ENCODE measurements at regions not wholly inside any gene's neighbourhood (a gene's known extent, or its start where the extent isn't known, plus 50 kb on each side); places are given as distances from the start of the nearest gene placed in this dataset.
A peak's percentile ranks its signal among the peaks of the same experiment; 100 is the strongest.

- CTCF ChIA-PET, result no interaction called here
- Histone ChIP-seq H3K9me3 (no peaks in the 10 kb centered on the region), H3K4me1 (ENCODE audit: control insufficient read depth in 1 of 2, insufficient read depth in 2 of 2, low read depth in 1 of 2, low read length in 1 of 2) (peaks cover 4 to 43% of the 10 kb centered on the region in 2 experiments; a peak in 3 of 4 replicates), H3K4me3 (ENCODE audit: low read depth in 2 of 2, low read length in 1 of 2) (no peak overlapping the region), H3K27ac (ENCODE audit: low read depth in 2 of 2, low read length in 1 of 2) (peak overlapping the region in 1 of 2 experiments; percentile 39; a peak in 2 of 4 replicates), H3F3A (replicated peaks; ENCODE audit: insufficient read depth) (peaks cover 31% of the 10 kb centered on the region), H3K9ac (no peak overlapping the region), H2AFZ (ENCODE audit: low read depth) (peak overlapping the region; percentile 19; the same call in 1 of the 2 replicates), H3K36me3 (replicated peaks in 1 of 2; ENCODE audit: control insufficient read depth in 1 of 2, insufficient read depth in 2 of 2, low read length in 1 of 2) (no peaks in the 10 kb centered on the region), H3K4me2 (no peak overlapping the region), H3K79me2 (ENCODE audit: insufficient read depth) (no peaks in the 10 kb centered on the region), H4K20me1 (ENCODE audit: insufficient read depth) (no peaks in the 10 kb centered on the region), H3K27me3 (ENCODE audit: insufficient read depth) (no peaks in the 10 kb centered on the region), H3K9me2 (no peaks in the 10 kb centered on the region)
- WGBS (ENCODE audit: low lambda C conversion rate), result 94% methylated on average over 2 of the region's 2 CpGs
- no peak for DNase-seq
- POLR2A ChIA-PET, result no interaction called here
- no peak for TF ChIP-seq NRF1 (IDR thresholded peaks at IDR 0.05; ENCODE audit: low read depth, low read length)
Observed at GRCh38 chr7:94336009-94336408, 58.7 kb upstream of the COL1A2 start.

- ChIA-PET POLR2A (no interaction called here), CTCF (interaction anchor here (0.7 to 0.9 kb wide), 2 partner anchors 32 to 50 kb away, joined by 3 read pairs; no protein-coding TSS in a partner anchor)
- Histone ChIP-seq H3K9me2 (no peaks in the 10 kb centered on the region), H3K27me3 (ENCODE audit: insufficient read depth) (no peaks in the 10 kb centered on the region), H2AFZ (ENCODE audit: low read depth) (no peak overlapping the region), H3K4me1 (ENCODE audit: control insufficient read depth in 1 of 2, insufficient read depth in 2 of 2, low read depth in 1 of 2, low read length in 1 of 2) (peaks cover 4 to 30% of the 10 kb centered on the region in 2 experiments; a peak in 3 of 4 replicates), H3K79me2 (ENCODE audit: insufficient read depth) (no peaks in the 10 kb centered on the region), H3K4me3 (ENCODE audit: low read depth in 2 of 2, low read length in 1 of 2) (no peak overlapping the region), H4K20me1 (ENCODE audit: insufficient read depth) (no peaks in the 10 kb centered on the region), H3K4me2 (0 out of 2 replicates have a peak overlapping the region, but pooled peaks have one; percentile 6), H3K9me3 (no peaks in the 10 kb centered on the region), H3F3A (replicated peaks; ENCODE audit: insufficient read depth) (peaks cover 39% of the 10 kb centered on the region), H3K27ac (ENCODE audit: low read depth in 2 of 2, low read length in 1 of 2) (peak overlapping the region in 1 of 2 experiments; percentile 54; a peak in 2 of 4 replicates), H3K9ac (no peak overlapping the region), H3K36me3 (replicated peaks in 1 of 2; ENCODE audit: control insufficient read depth in 1 of 2, insufficient read depth in 2 of 2, low read length in 1 of 2) (no peaks in the 10 kb centered on the region)
- WGBS (ENCODE audit: low lambda C conversion rate), result 41% methylated on average over 2 of the region's 2 CpGs
- TF ChIP-seq, protein P1, sequence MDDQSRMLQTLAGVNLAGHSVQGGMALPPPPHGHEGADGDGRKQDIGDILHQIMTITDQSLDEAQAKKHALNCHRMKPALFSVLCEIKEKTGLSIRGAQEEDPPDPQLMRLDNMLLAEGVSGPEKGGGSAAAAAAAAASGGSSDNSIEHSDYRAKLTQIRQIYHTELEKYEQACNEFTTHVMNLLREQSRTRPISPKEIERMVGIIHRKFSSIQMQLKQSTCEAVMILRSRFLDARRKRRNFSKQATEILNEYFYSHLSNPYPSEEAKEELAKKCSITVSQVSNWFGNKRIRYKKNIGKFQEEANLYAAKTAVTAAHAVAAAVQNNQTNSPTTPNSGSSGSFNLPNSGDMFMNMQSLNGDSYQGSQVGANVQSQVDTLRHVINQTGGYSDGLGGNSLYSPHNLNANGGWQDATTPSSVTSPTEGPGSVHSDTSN (IDR thresholded peaks at IDR 0.05), result peak; percentile 72
- no peak for TF ChIP-seq POLR2AphosphoS5 (IDR thresholded peaks at IDR 0.05; ENCODE audit: low read depth, low read length)
- no peak for TF ChIP-seq RFX5 (IDR thresholded peaks at IDR 0.05; ENCODE audit: low read length)
- TF ChIP-seq USF2 (IDR thresholded peaks at IDR 0.05; ENCODE audit: borderline replicate concordance, low read depth, low read length), result no peak
- TF ChIP-seq ELF1 (IDR thresholded peaks at IDR 0.05), result no peak
- TF ChIP-seq TEAD4 (IDR thresholded peaks at IDR 0.05; ENCODE audit: borderline replicate concordance, insufficient read depth), result no peak
- TF ChIP-seq FOXJ3 (CRISPR knock-in tag; IDR thresholded peaks at IDR 0.05), result no peak
- no peak for TF ChIP-seq SMC3 (IDR thresholded peaks at IDR 0.05; ENCODE audit: low read depth, low read length)
- no peak for TF ChIP-seq IRF3 (IDR thresholded peaks at IDR 0.05; ENCODE audit: low read depth, low read length)
- no peak for TF ChIP-seq RAD21 (IDR thresholded peaks at IDR 0.05; ENCODE audit: low read length)
- no peak for TF ChIP-seq TAF1 (IDR thresholded peaks at IDR 0.05; ENCODE audit: borderline replicate concordance, low read depth, low read length)
- TF ChIP-seq FOSL2 (IDR thresholded peaks at IDR 0.05; ENCODE audit: borderline replicate concordance, low read depth), result peak; percentile 34; the same call in 1 of the 2 replicates
- TF ChIP-seq, protein P2, sequence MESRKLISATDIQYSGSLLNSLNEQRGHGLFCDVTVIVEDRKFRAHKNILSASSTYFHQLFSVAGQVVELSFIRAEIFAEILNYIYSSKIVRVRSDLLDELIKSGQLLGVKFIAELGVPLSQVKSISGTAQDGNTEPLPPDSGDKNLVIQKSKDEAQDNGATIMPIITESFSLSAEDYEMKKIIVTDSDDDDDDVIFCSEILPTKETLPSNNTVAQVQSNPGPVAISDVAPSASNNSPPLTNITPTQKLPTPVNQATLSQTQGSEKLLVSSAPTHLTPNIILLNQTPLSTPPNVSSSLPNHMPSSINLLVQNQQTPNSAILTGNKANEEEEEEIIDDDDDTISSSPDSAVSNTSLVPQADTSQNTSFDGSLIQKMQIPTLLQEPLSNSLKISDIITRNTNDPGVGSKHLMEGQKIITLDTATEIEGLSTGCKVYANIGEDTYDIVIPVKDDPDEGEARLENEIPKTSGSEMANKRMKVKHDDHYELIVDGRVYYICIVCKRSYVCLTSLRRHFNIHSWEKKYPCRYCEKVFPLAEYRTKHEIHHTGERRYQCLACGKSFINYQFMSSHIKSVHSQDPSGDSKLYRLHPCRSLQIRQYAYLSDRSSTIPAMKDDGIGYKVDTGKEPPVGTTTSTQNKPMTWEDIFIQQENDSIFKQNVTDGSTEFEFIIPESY (IDR thresholded peaks at IDR 0.05; ENCODE audit: borderline replicate concordance, low read depth), result no peak
- peak in 1 of 2 experiments; percentile 12; a peak in 1 of 4 replicates for TF ChIP-seq EP300 (IDR thresholded peaks at IDR 0.05; ENCODE audit: borderline replicate concordance in 1 of 2, low read depth in 1 of 2, low read length in 1 of 2)
- no peak for TF ChIP-seq MXI1 (IDR thresholded peaks at IDR 0.05; ENCODE audit: low read depth, low read length)
- TF ChIP-seq NFIC (IDR thresholded peaks at IDR 0.05; ENCODE audit: borderline replicate concordance), result no peak
- TF ChIP-seq REST (IDR thresholded peaks at IDR 0.05; ENCODE audit: low read depth, low read length), result no peak
- no peak for TF ChIP-seq YY1 (IDR thresholded peaks at IDR 0.05; ENCODE audit: low read depth)
- DNase-seq, result no peak
Observed at GRCh38 chr7:94338921-94339371, 55.7 kb upstream of the COL1A2 start.

All from SK-N-SH (cell line).